M059J (cell line): ENCODE measurements at regions not wholly inside any gene's neighbourhood (a gene's known extent, or its start where the extent isn't known, plus 50 kb on each side); places are given as distances from the start of the nearest gene placed in this dataset.
A peak's percentile ranks its signal among the peaks of the same experiment; 100 is the strongest.
"Not testable (repeated sequence)": the region's sequence is repeated elsewhere in the genome, so short reads cannot be mapped to it uniquely, and the experiment has no call there.

Experiments
- DNase-seq: peaks from one replicate; pipeline ENCODE4 v3.0.0-alpha.2; 2012; ENCODE audit warnings: low read depth

DNA sequence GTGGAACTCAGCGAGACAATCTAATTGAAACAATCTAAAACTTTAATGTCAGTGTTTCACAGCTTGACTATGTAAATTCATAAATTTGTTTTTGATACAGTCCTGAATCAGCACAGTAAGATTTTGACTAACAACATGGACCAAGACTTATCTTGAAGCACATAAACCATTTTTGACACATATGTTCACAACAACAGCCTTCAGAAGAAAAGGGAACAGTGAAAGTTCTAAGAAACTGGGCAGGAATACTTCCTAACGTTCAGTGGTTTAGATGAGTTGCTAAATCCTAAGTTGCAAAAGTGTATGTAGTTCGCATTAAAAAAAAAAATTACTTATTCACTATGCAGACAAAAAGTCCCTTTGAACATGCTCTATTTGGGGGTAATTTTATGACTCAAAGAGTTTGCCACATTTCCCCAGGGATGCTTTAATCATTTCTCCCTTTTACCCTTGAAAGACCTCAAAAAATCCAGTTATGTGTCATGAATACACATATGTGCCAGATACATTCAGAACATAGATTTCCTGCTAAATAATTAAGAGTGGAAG, 120.2 kb downstream of the MRPL39 start:
- no peak for DNase-seq

DNA sequence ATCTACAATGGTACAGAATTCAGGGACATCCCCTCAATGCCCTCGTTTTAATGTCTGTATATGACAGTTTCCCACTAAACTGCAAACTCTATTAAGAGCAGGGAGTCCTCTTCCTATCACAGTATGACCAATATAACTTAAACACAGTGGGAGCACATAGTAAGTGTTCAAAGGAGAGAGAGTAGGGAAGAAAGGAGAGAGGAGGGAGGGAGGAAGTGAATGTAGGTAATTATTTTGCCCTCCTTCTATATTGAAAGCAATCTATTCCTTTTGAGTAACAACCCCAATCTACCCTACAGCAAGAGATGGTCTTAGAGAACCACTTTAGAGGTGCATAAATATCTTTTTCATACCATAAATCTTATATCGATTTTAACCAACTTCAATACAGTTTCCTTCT, 121.4 kb downstream of the MRPL39 start:
- DNase-seq, result no peak

DNA sequence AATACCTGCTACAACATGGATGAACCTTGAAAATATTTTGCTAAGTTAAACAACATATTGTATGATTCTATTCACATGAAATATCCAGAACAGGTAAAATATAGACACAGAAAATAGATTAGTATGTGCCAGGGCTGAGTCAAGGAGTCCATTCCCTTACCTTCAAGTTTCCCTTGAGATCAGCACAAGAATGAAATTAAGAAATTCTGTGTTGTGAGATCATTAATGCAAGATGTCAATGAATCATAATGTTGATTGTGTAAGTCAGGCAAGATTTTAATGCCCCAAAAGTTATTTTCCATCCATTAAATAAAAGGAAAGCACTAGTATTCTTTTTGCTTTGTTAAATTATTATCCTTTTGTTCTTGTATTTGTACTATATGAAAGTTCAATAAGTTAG, 139.4 kb downstream of the MRPL39 start:
- DNase-seq, result no peak

DNA sequence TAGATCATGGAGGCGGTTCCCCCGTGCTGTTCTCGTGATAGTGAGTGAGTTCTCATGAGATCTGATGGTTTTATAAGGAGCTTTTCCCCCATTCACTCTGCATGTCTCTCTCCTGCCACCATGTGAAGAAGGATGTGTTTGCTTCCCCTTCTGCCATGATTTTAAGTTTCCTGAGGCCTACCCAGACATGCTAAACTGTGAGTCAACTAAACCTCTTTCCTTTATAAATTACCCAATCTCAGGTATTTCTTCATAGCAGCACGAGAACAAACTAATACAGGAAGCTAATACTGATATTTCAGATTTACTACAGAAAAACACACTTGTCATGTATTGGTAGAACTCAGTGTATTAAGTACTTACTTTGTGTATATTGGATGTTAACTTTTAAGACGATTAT, 140.2 kb downstream of the MRPL39 start:
- not testable (repeated sequence) for DNase-seq

DNA sequence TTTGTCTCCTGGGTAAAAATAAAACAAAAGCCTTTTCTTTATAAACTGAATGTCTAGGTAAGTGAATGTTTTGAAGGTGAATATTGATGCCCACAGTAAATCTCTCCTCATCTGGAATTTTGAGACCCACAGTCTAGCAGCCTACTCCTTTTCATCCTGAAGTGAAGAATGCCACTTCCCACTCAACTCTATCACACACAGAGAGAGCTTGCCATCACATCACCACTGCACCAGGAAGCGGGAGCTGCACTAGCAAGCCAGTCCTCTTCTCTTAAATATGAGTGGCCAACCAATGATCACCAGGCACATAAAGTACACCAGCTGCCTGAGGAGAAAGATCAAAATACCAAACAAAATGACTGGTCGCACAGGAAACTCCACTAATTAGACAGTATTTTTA, 140.8 kb downstream of the MRPL39 start:
- no peak for DNase-seq

DNA sequence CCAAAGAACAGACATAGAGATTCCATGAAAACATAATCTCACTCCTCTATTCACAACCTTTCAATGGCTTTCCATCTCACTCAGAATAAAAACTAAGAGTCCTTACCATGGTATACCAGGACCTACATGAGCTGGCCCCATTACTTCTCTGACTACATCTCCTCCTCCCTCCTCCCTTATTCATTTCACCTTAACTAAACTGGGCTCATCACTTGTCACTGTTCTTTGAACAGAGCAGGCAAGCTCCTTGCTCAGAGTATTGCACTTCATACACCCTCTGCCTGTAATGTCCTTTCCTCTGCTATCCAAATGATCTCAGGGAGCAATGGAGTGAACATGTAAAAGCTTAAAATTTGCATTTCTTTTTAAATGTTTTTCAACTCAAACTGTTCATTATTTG, 142.0 kb downstream of the MRPL39 start:
- no peak for DNase-seq

DNA sequence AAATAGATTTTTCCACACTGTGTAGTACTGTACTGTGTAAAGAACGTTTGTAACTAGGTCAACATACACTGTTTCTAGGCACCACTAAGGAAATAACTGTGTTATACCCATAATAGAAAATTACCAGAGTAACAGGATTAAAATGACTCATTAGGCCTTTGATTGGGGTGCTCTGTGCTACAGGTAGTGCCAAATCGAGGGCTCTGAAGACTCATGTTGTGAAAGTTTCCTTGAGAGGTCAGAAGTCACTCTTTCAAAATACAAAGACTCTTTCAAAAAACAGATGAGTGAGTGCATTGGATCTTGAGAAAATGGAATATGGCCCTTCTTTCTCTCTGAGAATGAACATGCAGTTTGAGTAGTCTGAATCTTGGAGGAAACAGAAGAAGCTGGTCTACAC, 143.0 kb downstream of the MRPL39 start:
- DNase-seq, result peak; percentile 46

DNA sequence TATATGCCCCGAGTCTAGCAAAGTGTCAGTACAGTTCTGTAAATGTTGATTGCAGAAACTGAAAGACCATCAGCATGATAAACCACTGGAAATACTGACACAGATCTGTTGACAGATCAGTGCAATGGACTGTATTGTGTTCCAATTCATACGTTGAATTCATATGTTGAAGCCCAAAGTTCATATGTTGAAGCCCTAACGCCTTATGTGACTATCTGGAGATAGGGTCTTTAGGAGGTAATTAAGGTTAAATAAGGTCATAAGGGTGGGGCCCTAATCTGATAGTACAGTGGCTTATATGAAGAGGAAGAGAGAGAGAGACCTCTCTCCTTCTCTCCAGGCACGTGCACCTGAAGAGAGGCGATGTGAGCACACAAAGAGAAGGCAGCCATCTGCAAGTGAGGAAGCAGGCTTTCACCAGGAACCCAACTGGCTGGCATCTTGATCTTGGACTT, 144.7 kb downstream of the MRPL39 start:
- no peak for DNase-seq

DNA sequence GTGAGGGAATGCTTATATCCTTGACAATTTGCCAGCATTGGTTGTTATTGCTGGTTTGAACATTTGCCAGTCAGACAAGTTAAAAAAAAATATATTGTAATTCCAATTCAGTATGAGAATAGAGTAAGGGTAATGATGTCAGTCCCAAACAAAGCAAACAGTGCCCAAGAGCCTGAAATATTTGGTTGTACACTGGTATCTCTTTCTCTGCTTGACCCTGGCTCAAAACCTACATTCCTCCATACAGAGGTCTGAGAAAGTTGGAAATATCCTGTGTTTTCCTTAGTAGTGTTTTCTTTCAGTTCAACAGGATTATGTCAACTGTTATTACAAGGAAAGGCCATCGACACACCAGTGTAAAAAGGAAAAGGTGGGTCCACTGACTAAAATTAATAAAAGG, 145.6 kb downstream of the MRPL39 start:
- DNase-seq, result no peak

DNA sequence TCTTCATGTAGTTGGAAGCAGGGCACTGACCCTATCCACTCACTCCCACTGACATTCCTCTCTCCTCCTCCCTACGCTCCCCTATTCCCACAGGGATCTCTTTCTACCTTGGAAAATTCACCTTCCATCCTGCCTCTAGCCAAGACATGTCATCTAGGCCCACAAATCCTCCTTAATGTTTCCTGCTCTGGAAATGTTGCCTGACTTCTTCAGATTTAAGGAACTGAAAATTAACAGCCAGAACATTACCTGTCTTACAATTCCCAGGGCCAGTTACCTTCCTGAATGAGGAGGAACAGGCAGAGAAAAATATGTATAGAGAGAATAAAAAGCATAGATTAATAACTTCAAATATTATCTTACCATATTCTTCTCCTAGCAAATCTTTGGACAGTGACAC, 147.3 kb downstream of the MRPL39 start:
- DNase-seq, result no peak

DNA sequence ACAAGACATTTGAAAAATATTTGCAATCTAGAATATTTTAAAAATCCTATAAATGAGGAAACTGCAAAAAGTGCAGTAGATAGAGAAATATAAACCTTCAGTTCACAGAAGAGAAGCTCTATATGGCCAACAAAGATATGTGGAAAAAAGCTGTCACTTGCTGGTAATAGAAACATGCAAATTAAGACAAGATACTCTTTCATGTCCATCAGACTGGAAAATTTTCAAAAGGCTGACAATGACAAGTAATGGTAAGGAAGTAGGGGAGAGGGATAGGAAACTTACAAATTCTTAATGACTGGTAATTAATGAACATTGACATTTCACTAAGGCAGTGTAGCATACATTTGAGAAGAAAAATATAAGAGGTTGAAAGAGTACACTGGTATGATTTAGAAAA, 147.9 kb downstream of the MRPL39 start:
- DNase-seq, result no peak

DNA sequence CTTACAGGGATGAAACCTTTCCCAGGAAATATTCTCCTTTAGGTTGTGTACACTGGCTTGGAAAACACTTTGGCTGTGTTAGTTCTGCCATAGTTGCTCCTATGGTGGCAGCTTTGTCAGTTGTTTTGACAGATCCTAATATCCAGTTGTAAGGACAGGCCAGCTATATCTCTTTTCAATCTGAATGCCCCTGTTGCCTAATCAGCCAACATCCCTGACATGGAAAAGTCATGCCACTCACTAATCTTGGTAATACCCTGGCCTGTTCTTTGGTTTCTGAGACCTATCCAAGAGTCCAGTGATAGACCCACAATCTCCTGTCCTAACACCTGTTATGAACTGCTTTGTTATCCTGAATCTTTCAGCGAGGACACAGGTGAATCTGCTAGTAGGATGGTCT, 148.8 kb downstream of the MRPL39 start:
- DNase-seq, result no peak

DNA sequence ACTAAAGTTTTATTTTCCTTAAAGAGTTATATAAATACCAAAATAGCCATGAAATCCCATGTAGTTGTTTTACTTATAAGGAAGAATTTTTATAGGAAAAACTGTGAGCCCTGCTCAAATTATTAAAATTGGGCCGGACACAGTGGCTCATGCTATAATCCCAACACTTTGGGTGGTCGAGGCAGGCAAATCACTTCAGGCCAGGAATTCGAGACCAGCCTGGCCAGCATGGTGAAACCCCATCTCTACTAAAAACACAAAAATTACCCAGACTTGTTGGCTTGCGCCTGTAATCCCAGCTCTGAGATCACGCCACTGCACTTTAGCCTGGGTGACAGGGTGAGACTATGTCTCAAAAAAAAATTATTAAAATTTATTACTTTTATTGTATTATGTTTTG, 149.3 kb downstream of the MRPL39 start:
- no peak for DNase-seq

DNA sequence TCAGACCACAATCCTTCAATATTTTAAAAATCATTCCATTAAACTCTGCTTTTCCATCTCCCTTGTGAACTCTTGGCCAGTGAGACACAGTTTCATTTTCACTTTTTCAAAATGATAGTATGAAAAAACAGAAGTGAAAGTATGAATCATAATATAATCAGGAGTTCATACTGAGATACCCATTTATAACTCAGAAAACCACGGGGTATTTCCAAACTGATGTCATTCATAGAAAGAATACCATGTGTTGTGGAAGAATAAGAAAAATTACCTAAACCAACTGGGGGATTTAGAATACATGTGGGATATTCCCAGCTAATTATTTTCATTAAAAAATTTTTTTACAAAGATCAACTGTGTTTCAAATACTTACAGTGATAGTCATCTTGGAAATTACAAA, 149.9 kb downstream of the MRPL39 start:
- DNase-seq, result peak; percentile 82

DNA sequence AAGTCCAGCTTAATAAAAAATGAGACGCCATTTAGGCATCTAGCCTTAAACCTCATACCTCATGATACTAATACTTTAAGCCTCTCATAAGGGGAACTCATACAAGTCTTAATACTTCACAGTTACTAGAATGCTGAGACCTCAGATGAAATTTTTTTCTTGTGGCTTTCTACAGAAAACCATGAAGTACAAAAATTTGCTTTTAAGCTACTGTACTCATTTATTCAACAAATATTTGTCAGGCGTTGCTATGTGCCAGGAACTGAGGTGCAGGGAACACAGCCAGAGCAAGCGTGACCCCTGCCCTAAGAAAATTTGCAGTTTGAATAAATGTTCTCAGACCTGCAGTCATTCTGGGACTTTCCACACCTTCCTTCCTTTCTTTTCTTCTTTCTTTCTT, 150.6 kb downstream of the MRPL39 start:
- peak; percentile 73 for DNase-seq

DNA sequence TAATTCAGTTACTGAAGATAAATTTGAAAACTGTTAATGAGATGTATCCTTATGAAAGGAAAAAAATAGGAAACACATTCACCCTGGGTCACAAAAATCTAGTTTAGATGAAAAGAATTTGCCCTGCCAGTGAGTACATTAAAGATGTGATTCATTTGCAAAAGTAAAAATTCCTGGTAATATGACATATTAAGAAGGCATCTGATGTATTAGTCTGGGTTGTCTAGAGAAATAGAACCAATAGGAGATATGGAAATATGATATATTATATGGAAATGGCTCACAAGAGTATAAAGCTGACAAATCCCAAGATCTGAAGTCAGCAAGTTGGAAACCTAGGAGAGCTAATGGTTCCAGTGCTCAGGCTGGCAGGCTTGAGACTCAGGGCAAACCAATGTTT, 153.8 kb downstream of the MRPL39 start:
- DNase-seq, result no peak

DNA sequence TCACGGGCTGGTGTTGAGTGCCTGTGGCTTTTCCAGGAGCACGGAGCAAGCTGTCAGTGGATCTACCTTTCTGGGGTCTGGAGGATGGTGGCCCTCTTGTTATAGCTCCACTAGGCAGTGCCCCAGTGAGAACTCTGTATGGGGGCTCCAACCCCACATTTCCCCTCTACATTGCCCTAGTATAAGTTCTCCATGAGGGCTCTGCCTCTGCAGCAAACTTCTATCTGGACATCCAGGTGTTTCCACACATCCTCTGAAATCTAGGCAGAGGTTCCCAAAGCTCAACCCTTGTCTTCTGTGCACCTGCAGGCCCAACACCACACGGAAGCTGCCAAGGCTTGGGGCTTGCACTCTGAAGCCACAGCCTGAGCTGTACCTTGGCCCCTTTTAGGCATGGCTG, 157.3 kb downstream of the MRPL39 start:
- DNase-seq, result no peak

DNA sequence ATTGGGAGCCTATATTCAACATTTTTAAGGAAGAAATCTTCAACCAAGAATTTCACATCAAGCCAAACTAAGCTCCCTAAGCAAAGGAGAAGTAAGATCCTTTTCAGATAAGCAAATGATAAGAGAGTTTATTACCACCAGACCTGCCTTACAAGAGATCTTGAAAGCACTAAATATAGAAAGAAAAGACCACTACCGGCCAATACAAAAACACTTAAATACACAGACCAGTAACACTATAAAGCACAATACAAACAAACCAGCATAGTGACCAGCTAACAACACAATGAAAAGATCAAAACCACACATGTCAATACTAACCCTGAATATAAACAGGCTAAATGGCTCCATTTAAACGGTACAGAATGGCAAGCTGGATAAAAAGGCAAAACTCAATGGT, 165.4 kb downstream of the MRPL39 start:
- DNase-seq, result no peak

DNA sequence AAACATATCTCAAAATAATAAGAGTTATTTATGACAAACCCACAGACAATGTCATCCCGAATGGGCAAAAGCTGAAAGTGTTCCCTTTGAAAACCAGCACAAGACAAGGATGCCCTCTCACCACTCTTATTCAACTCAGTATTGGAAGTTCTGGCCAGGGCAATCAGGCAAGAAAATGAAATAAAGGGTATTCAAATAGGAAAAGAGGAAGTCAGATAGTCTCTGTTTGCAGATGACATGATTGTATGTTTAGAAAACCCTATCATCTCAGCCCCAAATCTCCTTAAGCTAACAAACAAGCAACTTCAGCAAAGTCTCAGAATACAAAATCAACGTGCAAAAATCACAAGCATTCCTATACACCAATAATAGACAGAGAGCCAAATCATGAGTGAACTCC, 169.8 kb downstream of the MRPL39 start:
- not testable (repeated sequence) for DNase-seq

DNA sequence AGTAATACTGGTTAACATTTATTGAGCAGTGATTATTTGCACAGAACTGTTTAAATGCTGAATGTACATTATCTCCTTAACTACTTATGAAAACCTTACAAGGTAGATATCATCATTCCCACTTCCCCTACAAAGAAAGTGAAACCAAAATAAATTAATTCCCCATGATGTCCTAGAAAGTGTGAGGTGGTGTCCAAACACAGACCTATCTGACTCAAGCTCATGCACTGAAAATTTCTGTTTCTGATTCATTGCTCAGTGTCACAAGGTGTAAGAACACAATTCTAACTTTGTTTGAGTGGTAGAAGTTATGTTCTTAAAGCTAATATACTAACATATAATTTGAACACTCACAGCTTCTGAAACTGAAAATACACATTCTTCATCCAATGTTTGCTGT, 178.7 kb downstream of the MRPL39 start:
- peak; percentile 46 for DNase-seq

DNA sequence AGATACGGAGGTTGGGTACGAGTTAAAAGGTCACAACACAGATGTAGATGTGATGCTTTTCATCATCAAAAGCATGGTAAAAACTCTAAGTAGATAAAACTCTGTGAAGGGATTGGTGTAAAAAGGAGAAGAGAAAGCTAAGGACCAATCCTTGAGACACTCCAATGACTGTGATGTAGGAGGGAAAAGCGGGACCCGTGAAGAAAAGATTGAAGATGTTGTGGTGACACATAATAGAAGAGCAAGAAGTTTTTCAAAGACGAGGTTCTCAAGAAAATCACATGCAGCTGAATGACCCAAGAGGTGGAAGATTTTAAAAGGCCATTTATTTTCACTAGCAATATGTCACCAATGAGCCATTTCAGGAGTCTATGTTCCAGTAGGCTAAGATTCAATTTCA, 179.5 kb downstream of the MRPL39 start:
- no peak for DNase-seq

DNA sequence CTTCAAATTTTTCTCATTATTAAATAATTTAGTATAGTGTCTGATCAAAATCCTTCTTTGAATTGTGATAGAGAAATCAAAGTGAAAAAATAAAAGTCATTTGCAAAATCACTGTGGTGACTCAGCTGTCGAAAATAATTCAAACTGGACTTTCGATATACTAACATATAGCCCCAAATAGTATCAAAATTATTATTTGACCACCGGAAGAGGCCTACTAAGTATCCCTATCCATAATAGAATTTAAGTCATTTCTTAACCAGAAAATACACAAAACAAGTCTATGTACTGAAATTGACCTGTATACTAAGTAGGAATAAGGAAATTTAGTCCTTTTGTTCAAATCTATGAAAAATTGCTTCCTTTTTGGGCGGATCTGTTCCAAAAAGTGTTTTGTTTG, 180.7 kb downstream of the MRPL39 start:
- no peak for DNase-seq

DNA sequence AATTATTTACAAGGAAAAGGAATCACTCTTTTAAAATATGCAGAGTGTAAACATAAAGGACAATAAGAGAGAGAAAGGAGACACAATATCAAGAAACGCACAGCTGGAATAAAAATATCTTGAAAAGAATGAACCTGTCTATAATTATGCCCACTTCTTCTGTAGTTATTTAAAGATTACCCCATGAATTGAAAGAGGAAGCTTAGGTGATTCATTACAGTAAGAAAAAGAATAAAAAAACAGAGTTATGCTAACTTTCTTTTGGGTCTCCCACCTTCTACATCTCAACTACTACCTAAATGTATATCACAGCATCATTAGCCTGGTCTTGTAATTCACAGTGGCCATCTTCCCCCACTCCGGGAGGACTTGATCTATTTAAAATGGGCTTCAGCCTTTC, 182.1 kb downstream of the MRPL39 start:
- no peak for DNase-seq

DNA sequence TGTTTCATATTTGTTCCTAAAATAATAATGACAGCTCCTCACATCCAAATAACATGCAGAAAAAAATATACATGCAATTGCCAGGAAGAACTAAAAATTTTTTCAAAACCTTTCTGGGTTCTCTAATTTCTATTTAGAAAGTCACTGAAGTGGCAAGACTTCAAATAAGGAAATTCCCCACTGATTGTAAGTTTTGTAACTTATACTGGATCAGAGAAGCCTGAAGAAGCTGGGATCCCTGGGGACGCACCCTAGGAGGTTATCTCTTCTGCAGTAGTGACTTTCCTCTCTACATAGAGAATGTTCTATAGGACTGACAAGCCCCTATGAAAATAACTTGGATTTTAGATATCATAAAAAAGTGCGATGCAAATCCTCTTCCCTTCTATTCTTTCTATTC, 182.6 kb downstream of the MRPL39 start:
- no peak for DNase-seq

DNA sequence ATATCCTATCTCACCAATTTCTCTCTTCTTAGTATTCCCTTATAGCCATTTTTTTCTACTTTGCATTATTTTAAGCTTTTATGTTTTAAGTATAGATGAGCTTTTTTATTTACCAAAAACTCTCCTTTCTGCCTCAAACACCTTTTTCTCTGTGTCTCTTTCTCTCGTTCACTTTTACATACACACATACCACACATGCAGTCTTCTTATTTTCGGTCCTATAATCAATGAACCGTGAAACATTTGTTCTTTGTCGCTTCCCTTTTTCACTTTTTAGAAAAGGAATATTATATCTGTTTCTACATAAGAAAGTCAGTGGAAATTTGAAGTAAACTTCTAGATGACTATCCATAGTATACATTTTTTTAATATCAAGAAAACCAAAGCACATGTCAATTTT, 183.2 kb downstream of the MRPL39 start:
- DNase-seq, result no peak
